CD4-positive, alpha-beta T cell treated with Interferon gamma for 1 hour (primary cell): ENCODE measurements at regions not wholly inside any gene's neighbourhood (a gene's known extent, or its start where the extent isn't known, plus 50 kb on each side); places are given as distances from the start of the nearest gene placed in this dataset.
"Not testable (repeated sequence)": the region's sequence is repeated elsewhere in the genome, so short reads cannot be mapped to it uniquely, and the experiment has no call there.

ENCODE experiments used
- DNase-seq: peaks from one replicate; pipeline ENCODE4 v3.0.0-alpha.2; 2020

DNA sequence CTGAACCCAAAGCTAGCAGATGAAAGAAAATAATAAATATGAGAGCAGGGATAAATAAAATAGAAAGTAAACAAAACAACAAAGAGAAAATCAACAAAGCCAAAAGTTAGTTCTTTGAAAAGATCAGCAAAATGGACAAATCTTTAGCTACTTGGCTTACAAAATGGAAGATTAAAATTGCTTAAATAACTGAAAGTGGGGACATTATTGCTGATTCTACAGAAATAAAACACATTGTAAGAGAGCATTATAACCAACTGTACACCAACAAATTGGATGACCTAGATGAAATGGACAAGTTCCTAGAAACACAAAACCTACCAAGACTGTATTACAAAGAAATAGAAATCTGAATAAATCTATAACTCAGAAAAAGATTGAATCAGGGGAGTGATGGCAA, 238.3 kb upstream of the C1orf87 start:
- DNase-seq, result no peak

- DNase-seq, result no peak
These were observed 226.0 kb upstream of the C1orf87 start for GRCh38 chr1:60299581-60299980.

GRCh38 chr1:60298290-60298689, 224.7 kb upstream of the C1orf87 start:
- DNase-seq, result no peak

GRCh38 chr1:60296794-60297193, 223.2 kb upstream of the C1orf87 start:
- no peak for DNase-seq

- DNase-seq, result no peak
These were observed 218.6 kb upstream of the C1orf87 start for GRCh38 chr1:60292140-60292539.

DNA sequence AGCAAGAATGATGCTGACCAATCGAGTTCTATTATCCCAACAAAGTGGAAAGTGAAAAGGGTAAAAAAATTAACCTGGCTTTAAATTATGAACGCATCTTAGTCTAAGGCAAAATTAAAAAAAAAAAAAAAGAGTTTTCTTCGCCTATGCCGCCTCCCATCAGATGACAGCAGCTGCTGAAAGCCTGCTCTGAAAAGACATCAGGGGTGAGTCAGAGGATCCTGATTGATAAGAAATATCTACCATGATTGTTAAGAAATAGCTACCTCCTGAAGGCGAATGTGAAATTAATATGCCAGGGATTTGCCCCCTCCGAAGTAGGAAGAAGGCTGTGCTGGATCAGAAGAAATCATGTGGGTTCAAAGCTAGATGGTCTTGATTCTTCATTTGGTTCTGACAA, 216.8 kb upstream of the C1orf87 start:
- no peak for DNase-seq

DNA sequence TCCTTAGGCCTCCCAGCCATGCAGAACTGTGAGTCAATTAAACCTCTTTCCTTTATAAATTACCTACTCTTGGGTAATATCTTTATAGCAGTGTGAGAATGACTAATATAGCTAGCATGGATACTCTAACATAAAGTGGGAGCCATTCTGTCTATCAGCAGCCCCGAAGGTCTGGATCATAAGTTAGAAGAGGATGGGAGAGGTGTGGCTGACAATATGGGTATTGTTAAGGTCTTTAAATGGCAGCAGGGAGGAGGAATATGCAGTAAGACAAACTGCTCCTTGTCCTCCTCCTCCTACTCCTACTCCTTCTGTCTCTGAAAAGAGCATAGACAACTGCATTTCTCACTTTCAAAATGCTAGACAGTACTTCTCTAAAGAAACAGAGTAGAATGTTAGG, 214.0 kb upstream of the C1orf87 start:
- no peak for DNase-seq

- no peak for DNase-seq
These were observed 210.1 kb upstream of the C1orf87 start for GRCh38 chr1:60283690-60284089.

GRCh38 chr1:60281360-60281932, 207.9 kb upstream of the C1orf87 start:
- DNase-seq, result no peak

DNA sequence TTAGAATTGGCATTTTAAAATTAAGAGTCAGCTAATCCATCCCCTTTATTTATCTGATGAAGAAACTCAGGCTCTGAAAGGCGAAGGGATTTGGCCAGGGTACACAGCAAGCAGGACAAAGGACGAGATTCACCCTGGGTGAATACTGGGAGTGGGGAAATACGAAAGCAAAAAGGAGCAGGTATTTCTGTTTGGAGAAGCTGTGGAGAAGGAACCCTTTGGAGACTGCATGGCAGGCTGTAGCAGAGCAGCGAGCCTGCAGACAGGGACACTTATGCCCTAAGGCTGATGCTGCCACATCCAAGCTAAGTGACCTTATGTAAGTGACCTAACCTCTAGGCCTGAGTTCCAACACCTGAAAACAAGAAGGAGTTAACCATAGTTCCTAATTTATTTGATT, 207.2 kb upstream of the C1orf87 start:
- no peak for DNase-seq

- no peak for DNase-seq
These were observed 206.7 kb upstream of the C1orf87 start for GRCh38 chr1:60280256-60280655.

DNA sequence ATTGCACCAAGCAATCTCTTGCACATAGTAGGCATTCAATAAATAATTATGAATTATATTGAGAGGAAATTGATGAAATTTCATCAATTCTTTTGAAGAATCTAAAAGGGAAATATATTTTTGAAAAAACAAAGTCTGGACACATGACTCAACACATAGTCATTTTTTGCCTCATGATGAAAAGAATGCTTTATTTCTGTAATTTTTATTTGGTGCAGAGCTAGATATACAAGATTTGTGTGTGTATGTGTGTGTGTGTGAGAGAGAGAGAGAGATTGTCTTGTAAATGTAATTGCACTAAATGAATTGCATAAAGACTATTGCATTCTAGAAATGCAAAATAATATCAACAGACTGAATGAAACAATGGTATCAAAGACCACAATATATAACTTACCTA, 206.2 kb upstream of the C1orf87 start:
- no peak for DNase-seq

DNA sequence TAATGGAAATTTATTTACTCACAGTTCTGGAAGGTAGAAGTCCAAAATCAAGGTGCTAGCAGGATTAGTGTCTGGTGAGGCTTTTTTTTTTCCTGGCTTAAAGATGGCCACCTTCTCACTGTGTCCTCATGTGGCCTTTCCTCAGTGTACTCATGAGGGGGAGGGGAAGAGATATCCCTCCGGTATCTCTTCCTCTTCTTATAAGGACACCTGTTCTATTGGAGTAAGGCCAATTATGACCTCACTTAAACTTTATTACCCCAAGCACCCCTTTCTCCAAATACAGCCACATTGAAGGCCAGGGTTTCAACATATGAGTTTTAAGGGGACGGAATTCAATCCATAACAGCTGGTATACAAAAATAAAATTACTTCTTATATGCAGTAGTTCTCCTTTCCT, 203.7 kb upstream of the C1orf87 start:
- DNase-seq, result no peak

DNA sequence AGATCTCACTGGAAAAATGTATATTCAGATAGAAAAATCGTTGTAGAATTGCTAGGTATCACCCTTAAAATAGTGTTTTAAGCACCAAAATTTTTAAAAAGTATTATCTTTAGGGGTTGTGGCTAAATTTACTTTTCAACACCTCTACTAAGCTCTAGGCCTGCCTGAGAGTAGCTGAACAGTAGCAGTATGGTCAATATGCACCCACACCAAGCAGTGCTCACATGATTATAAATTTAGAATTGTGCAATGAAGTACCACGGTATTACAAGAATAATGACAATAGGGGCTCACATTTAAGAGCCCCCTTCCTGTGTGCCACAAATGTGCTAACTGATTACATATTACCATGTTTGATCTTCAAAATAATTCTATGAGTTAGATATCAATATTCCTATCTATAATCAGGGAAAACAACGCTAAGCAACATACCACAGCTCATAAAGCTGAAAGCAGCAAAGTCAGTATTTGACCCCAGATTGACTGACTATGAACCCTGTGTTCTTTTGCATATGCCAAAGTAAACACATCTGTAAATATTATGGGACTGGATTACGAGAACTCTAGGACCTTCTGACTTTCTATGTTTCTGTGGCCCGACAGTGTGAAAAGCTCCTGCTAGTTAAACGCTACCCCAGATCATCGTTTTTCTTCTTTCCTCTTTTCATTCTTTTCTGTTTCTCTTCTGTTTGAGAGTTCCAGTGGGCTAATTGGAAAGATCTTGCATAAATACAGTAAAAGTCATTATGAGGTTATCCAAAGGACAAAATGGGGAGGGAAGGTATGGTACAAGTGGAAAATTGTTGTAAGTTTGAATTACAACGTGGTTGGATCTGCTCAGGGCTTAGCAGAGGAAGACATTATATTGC, 201.1 kb upstream of the C1orf87 start:
- DNase-seq, result no peak

- DNase-seq, result no peak
These were observed 199.6 kb upstream of the C1orf87 start for GRCh38 chr1:60273185-60273584.

- DNase-seq, result no peak
These were observed 197.5 kb upstream of the C1orf87 start for GRCh38 chr1:60271041-60271440.

DNA sequence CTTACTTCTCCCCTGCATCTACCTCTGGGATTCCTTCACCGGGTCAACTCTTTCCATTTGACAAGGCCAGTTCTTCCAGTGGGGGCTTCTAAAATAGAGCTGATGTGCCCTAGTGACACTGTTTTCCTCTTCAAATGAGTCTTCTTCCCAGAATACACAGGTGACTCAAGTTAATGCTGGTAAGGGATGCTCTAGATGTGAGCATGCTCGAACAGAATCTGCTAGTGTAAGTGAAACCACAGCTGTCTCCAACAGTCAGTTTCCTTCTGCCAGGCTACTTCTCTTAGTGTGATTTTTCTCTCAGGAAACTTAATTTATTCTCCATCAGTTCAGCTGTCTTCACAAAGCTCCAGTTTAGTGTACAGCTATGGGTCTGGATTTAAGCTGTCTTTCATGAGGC, 194.9 kb upstream of the C1orf87 start:
- DNase-seq, result no peak

- DNase-seq, result no peak
These were observed 192.3 kb upstream of the C1orf87 start for GRCh38 chr1:60265560-60266535.

DNA sequence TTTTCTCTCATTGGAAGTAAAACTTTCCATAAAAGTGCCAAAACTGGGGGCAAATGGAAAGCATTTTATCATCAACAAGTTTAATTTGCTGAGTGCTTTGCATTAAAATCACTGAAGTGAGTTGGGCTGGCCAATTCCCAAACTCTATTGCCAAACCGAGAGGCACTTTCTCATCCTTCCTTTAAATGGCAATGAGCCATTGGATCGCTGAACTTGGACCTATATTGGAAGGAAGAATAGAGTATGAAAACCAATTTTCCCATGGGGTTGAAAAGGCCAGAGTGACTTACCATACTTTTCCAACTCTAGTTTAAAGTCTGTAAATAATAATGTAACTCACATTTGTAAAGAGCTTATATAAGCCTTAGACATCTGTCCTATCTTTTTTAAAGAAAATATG, 189.1 kb upstream of the C1orf87 start:
- no peak for DNase-seq

DNA sequence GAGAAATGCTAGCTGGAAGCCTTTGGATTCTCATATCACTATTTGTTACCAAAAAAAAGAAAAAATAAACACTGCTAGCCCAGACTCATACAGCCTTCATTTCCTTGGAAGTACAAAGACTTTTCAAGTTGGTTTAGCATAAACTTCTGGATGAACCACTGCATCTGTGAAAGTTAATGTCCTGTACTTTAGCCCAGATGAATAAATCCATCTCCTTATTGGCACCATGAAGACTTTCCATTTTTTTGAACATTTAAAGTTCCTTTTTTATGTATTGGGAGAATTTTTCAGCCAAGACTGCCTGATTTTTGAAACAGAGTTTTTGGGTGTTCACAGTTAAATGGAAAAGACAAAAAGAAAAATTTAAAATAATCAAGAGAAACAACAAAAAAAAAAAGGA, 184.0 kb upstream of the C1orf87 start:
- DNase-seq, result no peak

DNA sequence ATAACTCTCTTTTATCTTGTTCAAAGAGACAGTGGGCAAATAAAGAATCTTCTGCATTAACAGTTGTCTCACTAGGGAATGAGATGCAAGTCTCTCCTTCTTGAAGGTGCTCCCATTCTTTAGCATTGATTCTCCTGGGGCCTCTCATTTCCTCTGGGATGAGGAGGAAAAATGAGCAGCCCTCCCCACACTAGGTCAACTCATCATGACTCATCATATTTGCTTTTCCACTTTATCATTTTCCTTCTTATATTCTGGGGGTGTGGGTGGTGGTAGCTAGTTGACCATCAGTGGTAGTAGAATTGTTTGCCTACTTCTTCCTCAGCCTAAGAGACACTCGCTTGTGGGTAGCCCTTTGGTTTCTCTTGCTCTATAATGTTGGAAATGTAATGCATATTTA, 182.0 kb upstream of the C1orf87 start:
- DNase-seq, result no peak

DNA sequence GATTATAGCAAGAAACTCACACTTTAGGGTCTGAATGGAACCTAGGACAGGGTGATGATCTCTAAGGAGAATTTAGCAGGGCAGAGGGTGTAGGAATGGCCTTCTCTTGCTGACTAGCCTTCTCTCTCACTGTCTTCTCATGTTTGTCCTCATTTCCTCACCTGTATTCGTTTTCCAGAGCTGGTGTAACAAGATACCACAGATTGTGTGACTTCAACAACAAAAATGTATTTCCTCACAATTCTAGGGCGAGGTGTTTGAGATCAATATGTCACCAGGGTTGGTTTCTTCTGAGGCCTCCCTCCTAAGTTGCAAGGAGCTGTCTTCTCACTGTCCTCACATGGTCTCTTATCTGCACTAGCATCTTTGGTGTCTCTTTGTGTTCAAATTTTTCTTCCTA, 177.9 kb upstream of the C1orf87 start:
- no peak for DNase-seq

DNA sequence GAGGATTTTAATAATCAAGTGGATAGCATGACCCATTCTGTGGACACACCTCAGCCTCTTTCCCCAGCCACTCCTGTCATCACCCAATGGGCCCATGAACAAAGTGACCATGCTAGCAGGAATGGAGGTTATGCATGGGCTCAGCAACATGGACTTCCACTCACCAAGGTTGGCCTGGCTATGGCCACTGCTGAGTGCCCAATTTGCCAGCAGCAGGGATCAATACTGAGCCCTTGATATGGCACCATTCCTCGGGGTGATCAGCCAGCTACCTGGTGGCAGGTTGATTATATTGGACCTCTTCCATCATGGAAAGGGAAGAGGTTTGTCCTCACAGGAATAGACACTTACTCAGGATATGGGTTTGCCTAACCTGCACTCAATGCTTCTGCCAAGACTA, 173.9 kb upstream of the C1orf87 start:
- DNase-seq, result not testable (repeated sequence)

GRCh38 chr1:60245324-60245723, 171.8 kb upstream of the C1orf87 start:
- DNase-seq, result no peak
